Endothelial cell of umbilical vein (primary cell): ENCODE measurements at regions not wholly inside any gene's neighbourhood (a gene's known extent, or its start where the extent isn't known, plus 50 kb on each side); places are given as distances from the start of the nearest gene placed in this dataset.

Experiments
- BruUV-seq: library from RNA; stranded (reverse); fragments of 400-500 nt; replicated peaks from 2 replicates; lab custom pipeline; 2021; lab: Mats Ljungman, UMichigan
- CTCF ChIA-PET: fragments of 300-600, 350-600 bp; sonication (Branson Sonifier 250); formaldehyde crosslinking; loops from one replicate; lab custom pipeline; 2021; ENCODE audit warnings: antibody characterized with exemption, inconsistent platforms; lab: Charles Lee
- POLR2A ChIA-PET: fragments of 300-600, 350-600 bp; sonication (Branson Sonifier 250); formaldehyde crosslinking; loops from one replicate; lab custom pipeline; 2021; ENCODE audit warnings: antibody characterized with exemption, inconsistent platforms; lab: Charles Lee
- DNase-seq: peaks from one replicate; pipeline ENCODE4 v3.0.0-alpha.2; 2011; ENCODE audit warnings: low read depth, low spot score
- FAIRE-seq: peaks from 2 replicates; lab custom pipeline; 2011; peaks lifted over from hg19 to GRCh38; lab: Jason Lieb, UNC
- H2AFZ ChIP-seq: 2 replicates; pipeline ENCODE4 v1.6.0; 2012; ENCODE audit warnings: low read depth, low read length, control low read depth, inconsistent platforms
- H3K27ac ChIP-seq: 2 replicates; pipeline ENCODE4 v1.5.1; 2011; ENCODE audit warnings: low read depth, mild to moderate bottlenecking, control low read depth, low read length, moderate library complexity; ENCODE audit not compliant: insufficient read depth
- H3K27me3 ChIP-seq, 2 experiments: 2 replicates each; pipeline versions ENCODE4 v1.6.0 to v1.6.1; 2011; ENCODE audit warnings: low read length in 2 of 2, mixed read lengths in 1 of 2; ENCODE audit not compliant: control insufficient read depth in 2 of 2, insufficient read depth in 2 of 2
- H3K36me3 ChIP-seq, 2 experiments: 2 replicates in 1 of 2; 3 replicates in 1 of 2; pipeline ENCODE4 v1.5.1; 2011; ENCODE audit warnings: low read length in 2 of 2, mild to moderate bottlenecking in 1 of 2, moderate library complexity in 1 of 2; ENCODE audit not compliant: control insufficient read depth in 2 of 2, insufficient read depth in 2 of 2; ENCODE audit errors: extremely low read depth in 1 of 2
- H3K4me1 ChIP-seq: 3 replicates; pipeline ENCODE4 v1.5.1; 2011; ENCODE audit warnings: mild to moderate bottlenecking, low read length; ENCODE audit not compliant: control insufficient read depth, insufficient read depth; ENCODE audit errors: extremely low read depth
- H3K4me2 ChIP-seq: 2 replicates; pipeline ENCODE4 v1.6.1; 2011; ENCODE audit warnings: low read length, control low read depth, mixed read lengths; ENCODE audit not compliant: insufficient read depth
- H3K4me3 ChIP-seq, 3 experiments: fragments of 200-600 bp in 1 of 3; sonication (generic), shearing (Covaris generic) in 1 of 3; replicated peaks in 1 of 3; 2 replicates each; pipeline ENCODE4 v1.5.1; 2011 to 2016; ENCODE audit warnings: control low read depth in 3 of 3, low read length in 3 of 3, mild to moderate bottlenecking in 2 of 3, inconsistent platforms in 1 of 3, low read depth in 1 of 3, moderate library complexity in 1 of 3; ENCODE audit not compliant: insufficient read depth in 1 of 3
- H3K79me2 ChIP-seq: 2 replicates; pipeline ENCODE4 v1.6.0; 2012; ENCODE audit warnings: low read length, inconsistent platforms; ENCODE audit not compliant: control insufficient read depth, insufficient read depth
- H3K9ac ChIP-seq: replicated peaks from 2 replicates; pipeline ENCODE3; 2011; ENCODE audit warnings: low read length, control low read depth; ENCODE audit not compliant: insufficient read depth; ENCODE audit errors: extremely low read depth
- H3K9me1 ChIP-seq: replicated peaks from 3 replicates; pipeline ENCODE4 v1.6.0; 2011; ENCODE audit warnings: mild to moderate bottlenecking, low read length; ENCODE audit not compliant: control insufficient read depth, insufficient read depth; ENCODE audit errors: extremely low read depth
- H3K9me3 ChIP-seq: replicated peaks from 2 replicates; pipeline ENCODE4 v1.5.1; 2012; ENCODE audit warnings: low read length, inconsistent platforms; ENCODE audit not compliant: control insufficient read depth, insufficient read depth
- H4K20me1 ChIP-seq: replicated peaks from 2 replicates; pipeline ENCODE3; 2011; ENCODE audit warnings: mild to moderate bottlenecking, low read length; ENCODE audit not compliant: control insufficient read depth, insufficient read depth; ENCODE audit errors: extremely low read depth
- CTCF ChIP-seq, 2 donors: IDR thresholded peaks; 1 replicate in 1 of 2; 2 replicates in 1 of 2; pipeline ENCODE4 v1.5.1; 2011; ENCODE audit warnings: low read length in 2 of 2, mild to moderate bottlenecking in 2 of 2, moderate library complexity in 2 of 2, control low read depth in 1 of 2, inconsistent platforms in 1 of 2, low read depth in 1 of 2; ENCODE audit not compliant: insufficient read depth in 1 of 2; ENCODE audit errors: extremely low read depth in 1 of 2
- EZH2 ChIP-seq: IDR thresholded peaks from 2 replicates; pipeline ENCODE4 v1.6.1; 2012; ENCODE audit warnings: borderline replicate concordance, low read depth, mild to moderate bottlenecking, moderate library complexity, low read length, inconsistent platforms; ENCODE audit not compliant: severe bottlenecking
- FOS ChIP-seq: IDR thresholded peaks from 2 replicates; pipeline ENCODE4 v1.6.1; 2011; ENCODE audit warnings: mild to moderate bottlenecking, low read length, moderate library complexity, borderline replicate concordance; ENCODE audit not compliant: insufficient read depth
- GATA2 ChIP-seq: IDR thresholded peaks from 2 replicates; pipeline ENCODE4 v1.7.0; 2011; ENCODE audit warnings: low read depth, mild to moderate bottlenecking, moderate library complexity, mixed read lengths, low read length; ENCODE audit not compliant: insufficient read length, insufficient read depth
- JUN ChIP-seq: IDR thresholded peaks from 2 replicates; pipeline ENCODE4 v1.6.1; 2011; ENCODE audit warnings: borderline replicate concordance, low read depth; ENCODE audit not compliant: insufficient read length, insufficient read depth
- MYC ChIP-seq: IDR thresholded peaks from one replicate; pipeline ENCODE4 v1.6.1; 2011; ENCODE audit warnings: mild to moderate bottlenecking, low read depth, low read length
- POLR2A ChIP-seq: IDR thresholded peaks from 2 replicates; pipeline ENCODE4 v1.6.1; 2012; ENCODE audit warnings: low read depth, mild to moderate bottlenecking, control low read depth, low read length
- POLR2AphosphoS5 ChIP-seq: IDR thresholded peaks from 2 replicates; pipeline ENCODE4 v1.6.1; 2012; ENCODE audit warnings: low read depth, mild to moderate bottlenecking, control low read depth, low read length, moderate library complexity; ENCODE audit not compliant: insufficient read depth
- dilution Hi-C: fragments of 300-500 bp; cut with MboI; formaldehyde crosslinking; loops from one replicate; pipeline ENCODE4 v1.15.0; 2019; ENCODE audit warnings: low sequenced_read_pairs; ENCODE audit not compliant: extremely low pct_ligation_motif_present
- intact Hi-C: fragments of 100-400 bp; cut with micrococcal nuclease; formaldehyde crosslinking; loops from one replicate; pipeline ENCODE4 v1.10.0; 2022
- TF ChIP-seq, protein P1 (sequence below): IDR thresholded peaks from 2 replicates; pipeline ENCODE4 v1.6.1; 2011; ENCODE audit not compliant: insufficient read depth, insufficient read length

- no TSS peak for BruUV-seq
- no peaks in the 10 kb centered on the region for H3K9me3 ChIP-seq
- ChIA-PET POLR2A (no interaction called here), CTCF (no interaction called here)
- TF ChIP-seq MYC (no peak), GATA2 (no peak), POLR2A (no peak), POLR2AphosphoS5 (no peak), EZH2 (no peak), CTCF (IDR thresholded peaks at IDR 0.05; ENCODE audit: extremely low read depth in 1 of 2, insufficient read depth in 1 of 2, low read depth in 1 of 2, low read length in 2 of 2) (no peak), JUN (no peak), FOS (no peak)
- TF ChIP-seq, protein P1, sequence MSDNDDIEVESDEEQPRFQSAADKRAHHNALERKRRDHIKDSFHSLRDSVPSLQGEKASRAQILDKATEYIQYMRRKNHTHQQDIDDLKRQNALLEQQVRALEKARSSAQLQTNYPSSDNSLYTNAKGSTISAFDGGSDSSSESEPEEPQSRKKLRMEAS = no peak
- no peak overlapping the region for H2AFZ ChIP-seq
- no peaks in the 10 kb centered on the region for H3K27me3 ChIP-seq
- DNase-seq = no peak
- H4K20me1 ChIP-seq = no peaks in the 10 kb centered on the region
- dilution Hi-C loops = no loop called here
- no peak overlapping the region for H3K4me2 ChIP-seq
- H3K4me1 ChIP-seq = peaks cover 4% of the 10 kb centered on the region
- intact Hi-C loops = loop anchor here (10.0 kb wide), 2 partner anchors 177 to 1037 kb away; no protein-coding TSS in a partner anchor
- H3K79me2 ChIP-seq = no peaks in the 10 kb centered on the region
- H3K9me1 ChIP-seq = no peaks in the 10 kb centered on the region
- no peak overlapping the region for H3K4me3 ChIP-seq
- no peak for FAIRE-seq
- no peak overlapping the region for H3K9ac ChIP-seq
- H3K27ac ChIP-seq = no peak overlapping the region
- H3K36me3 ChIP-seq = no peaks in the 10 kb centered on the region
Measured at GRCh38 chr1:218527737-218528136, 182.6 kb downstream of the TGFB2 start.
